Activated CD4-positive, alpha-beta memory T cell treated with anti-CD3 and anti-CD28 coated beads, Interleukin-2, amount 10 ng/mL, durations not matched to agents 7 days and 5 days (primary cell): ENCODE measurements at regions not wholly inside any gene's neighbourhood (a gene's known extent, or its start where the extent isn't known, plus 50 kb on each side); places are given as distances from the start of the nearest gene placed in this dataset.

Experiments
- CTCF ChIA-PET: fragments of 350-600 bp; sonication (Branson Sonifier 250); formaldehyde crosslinking; loops from one replicate; lab custom pipeline; 2021; ENCODE audit warnings: antibody characterized with exemption, inconsistent platforms; lab: Charles Lee
- POLR2A ChIA-PET: fragments of 350-600 bp; sonication (Branson Sonifier 250); formaldehyde crosslinking; loops from one replicate; lab custom pipeline; 2021; ENCODE audit warnings: antibody characterized with exemption; lab: Charles Lee
- DNase-seq: peaks from one replicate; pipeline ENCODE4 v3.0.0-alpha.2; 2020
- H3K27ac Mint-ChIP-seq: one replicate; pipeline ENCODE4 v1.8.0; 2021; ENCODE audit warnings: mild to moderate bottlenecking, mixed read lengths
- H3K27me3 Mint-ChIP-seq: one replicate; pipeline ENCODE4 v1.8.0; 2021; ENCODE audit warnings: mixed read lengths
- H3K36me3 Mint-ChIP-seq: one replicate; pipeline ENCODE4 v1.8.0; 2021; ENCODE audit warnings: low read depth, mixed read lengths
- H3K4me1 Mint-ChIP-seq: one replicate; pipeline ENCODE4 v1.8.0; 2021; ENCODE audit warnings: mixed read lengths
- H3K4me3 Mint-ChIP-seq: one replicate; pipeline ENCODE4 v1.8.0; 2021; ENCODE audit warnings: mild to moderate bottlenecking, mixed read lengths
- H3K9me3 Mint-ChIP-seq: one replicate; pipeline ENCODE4 v1.8.0; 2021; ENCODE audit warnings: mixed read lengths

DNA sequence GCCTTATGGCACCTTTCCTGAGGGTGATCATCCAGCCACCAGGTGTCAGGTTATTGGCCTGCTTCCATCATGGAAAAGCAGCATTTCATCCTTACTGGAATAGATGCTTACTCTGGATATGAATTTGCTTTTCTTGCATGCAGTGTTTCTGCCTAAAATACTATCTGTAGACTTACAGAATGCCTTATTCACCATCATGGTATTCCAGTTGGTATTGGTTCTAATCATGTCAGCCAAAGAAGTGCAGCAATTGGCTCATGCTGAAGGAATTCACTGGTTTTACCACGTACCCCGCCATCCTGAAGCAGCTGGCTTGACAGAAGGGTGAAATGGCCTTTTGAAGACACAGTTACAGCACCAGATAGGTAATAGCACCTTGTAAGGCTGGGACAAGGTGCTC is 194.2 kb downstream of the AASDHPPT start:
- ChIA-PET CTCF (no interaction called here), POLR2A (no interaction called here)
- no peak for DNase-seq
- H3K9me3 Mint-ChIP-seq: peaks cover 2% of the 10 kb centered on the region
- H3K36me3 Mint-ChIP-seq: no peaks in the 10 kb centered on the region
- no peak overlapping the region for H3K4me3 Mint-ChIP-seq
- no peaks in the 10 kb centered on the region for H3K4me1 Mint-ChIP-seq
- H3K27ac Mint-ChIP-seq: no peak overlapping the region
- H3K27me3 Mint-ChIP-seq: no peaks in the 10 kb centered on the region

DNA sequence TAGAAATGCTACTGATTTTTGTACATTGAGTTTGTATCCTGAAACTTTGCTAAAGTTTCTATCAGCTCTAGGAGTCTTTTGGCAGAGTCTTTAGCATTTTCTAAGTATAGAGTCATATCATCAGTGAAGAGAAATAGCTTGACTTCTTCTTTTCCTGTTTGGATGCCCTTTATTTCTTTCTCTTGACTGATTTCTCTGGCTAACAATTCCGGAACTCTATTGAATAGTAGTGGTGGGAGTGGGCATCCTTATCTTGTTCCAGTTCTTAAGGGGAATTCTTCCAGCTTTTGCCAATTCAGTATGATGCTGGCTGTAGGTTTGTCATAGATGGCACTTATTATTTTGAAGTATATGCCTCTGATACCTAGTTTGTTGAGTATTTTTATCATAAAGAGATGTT is 197.7 kb downstream of the AASDHPPT start:
- Mint-ChIP-seq H3K27ac (no peak overlapping the region), H3K4me1 (no peaks in the 10 kb centered on the region), H3K9me3 (peaks cover 2% of the 10 kb centered on the region), H3K36me3 (no peaks in the 10 kb centered on the region), H3K4me3 (no peak overlapping the region), H3K27me3 (no peaks in the 10 kb centered on the region)
- DNase-seq: no peak
- ChIA-PET CTCF (no interaction called here), POLR2A (no interaction called here)

DNA sequence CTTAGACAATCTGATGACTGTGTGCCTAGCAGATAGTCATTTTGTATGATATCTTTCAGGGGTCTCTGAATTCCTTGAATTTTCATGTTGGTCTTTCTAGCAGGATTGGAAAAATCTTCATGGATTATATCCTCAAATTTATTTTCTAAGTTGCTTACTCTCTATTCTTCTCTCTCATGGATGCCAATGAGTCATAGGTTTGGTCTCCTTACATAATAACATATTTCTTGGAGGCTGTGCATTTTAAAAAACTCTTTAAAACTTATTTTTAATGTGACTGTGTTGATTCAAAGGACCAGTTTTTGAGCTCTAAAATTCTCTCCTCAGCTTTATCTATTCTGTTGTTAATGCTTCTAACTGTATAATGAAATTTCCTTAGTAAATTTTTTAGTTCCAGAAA is 198.7 kb downstream of the AASDHPPT start:
- Mint-ChIP-seq H3K4me3 (no peak overlapping the region), H3K4me1 (no peaks in the 10 kb centered on the region), H3K36me3 (no peaks in the 10 kb centered on the region), H3K9me3 (peaks cover 2% of the 10 kb centered on the region), H3K27ac (no peak overlapping the region), H3K27me3 (no peaks in the 10 kb centered on the region)
- ChIA-PET CTCF (no interaction called here), POLR2A (no interaction called here)
- DNase-seq: no peak

DNA sequence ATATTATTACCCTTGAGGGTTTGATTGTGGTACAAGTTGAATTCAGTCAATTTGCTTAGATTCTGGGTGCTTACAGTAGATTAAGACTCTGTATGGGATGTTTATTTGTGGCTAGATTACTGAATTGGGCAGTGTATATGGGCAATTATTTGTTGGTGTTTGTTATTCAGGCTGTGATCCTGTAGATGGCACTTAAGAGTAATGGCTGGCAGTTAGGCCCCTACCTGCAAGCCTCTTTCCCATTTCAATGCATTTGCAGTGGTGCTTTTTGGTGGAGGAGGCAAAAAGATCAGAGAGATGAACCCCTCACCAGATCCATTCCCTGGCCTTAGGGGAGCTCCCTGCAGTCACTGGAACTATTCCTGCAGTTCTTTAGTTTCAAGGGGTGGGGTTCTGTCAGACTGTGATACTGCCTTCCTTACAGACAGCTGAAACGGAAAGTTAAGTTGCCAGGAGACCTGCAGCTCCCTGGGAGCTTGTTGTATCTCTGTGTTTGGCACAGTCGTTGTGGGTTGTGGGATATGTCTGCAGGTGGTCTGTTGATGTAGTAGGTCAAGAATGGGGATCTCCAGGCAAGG is 199.5 kb downstream of the AASDHPPT start:
- Mint-ChIP-seq H3K9me3 (peaks cover 2% of the 10 kb centered on the region), H3K4me3 (no peak overlapping the region), H3K36me3 (no peaks in the 10 kb centered on the region), H3K27ac (no peak overlapping the region), H3K4me1 (no peaks in the 10 kb centered on the region), H3K27me3 (no peaks in the 10 kb centered on the region)
- DNase-seq: no peak
- ChIA-PET CTCF (no interaction called here), POLR2A (no interaction called here)

DNA sequence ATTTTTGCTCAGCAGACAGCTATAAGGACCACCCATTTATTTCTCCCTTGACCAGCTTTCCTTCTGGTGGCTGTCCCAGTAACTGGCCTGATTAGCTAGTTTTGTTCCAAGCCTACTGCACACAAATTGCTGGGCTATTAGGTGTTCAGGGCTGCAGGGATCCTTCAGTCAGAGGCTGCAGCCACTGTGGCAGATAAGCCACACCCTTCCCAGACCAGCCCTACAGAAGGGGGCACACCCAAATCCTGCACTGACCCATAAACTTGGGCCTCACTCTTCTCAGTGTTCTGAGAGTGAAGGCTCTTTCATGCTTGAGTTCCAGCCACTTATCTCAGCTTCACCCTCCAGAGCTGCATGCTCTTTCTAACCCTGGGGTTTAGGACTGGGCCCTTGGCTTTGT is 200.0 kb downstream of the AASDHPPT start:
- Mint-ChIP-seq H3K36me3 (no peaks in the 10 kb centered on the region), H3K4me3 (no peak overlapping the region), H3K27me3 (no peaks in the 10 kb centered on the region), H3K27ac (no peak overlapping the region), H3K4me1 (no peaks in the 10 kb centered on the region), H3K9me3 (peaks cover 2% of the 10 kb centered on the region)
- ChIA-PET POLR2A (no interaction called here), CTCF (no interaction called here)
- no peak for DNase-seq

DNA sequence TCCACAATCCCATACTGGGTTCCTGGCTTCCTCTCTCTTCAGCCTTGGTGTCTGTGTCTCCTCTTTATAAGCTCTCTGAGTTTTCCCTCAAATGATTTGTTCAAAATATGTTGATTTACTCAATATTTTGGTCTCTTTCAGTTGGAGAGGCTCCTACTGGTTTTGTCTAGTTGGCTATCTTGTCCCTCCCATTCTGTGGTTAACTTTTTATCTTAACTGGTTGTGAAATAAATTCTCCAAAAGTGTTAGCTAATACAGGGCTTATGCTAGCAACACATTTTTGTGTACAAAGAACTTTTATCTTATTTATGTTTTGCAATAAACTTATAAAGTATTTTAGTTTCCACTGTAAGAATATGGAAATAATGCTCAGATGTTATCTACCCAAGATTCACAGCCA is 200.9 kb downstream of the AASDHPPT start:
- Mint-ChIP-seq H3K36me3 (no peaks in the 10 kb centered on the region), H3K4me3 (no peak overlapping the region), H3K9me3 (peaks cover under 1% of the 10 kb centered on the region), H3K4me1 (no peaks in the 10 kb centered on the region), H3K27me3 (no peaks in the 10 kb centered on the region), H3K27ac (no peak overlapping the region)
- DNase-seq: no peak
- ChIA-PET CTCF (no interaction called here), POLR2A (no interaction called here)

DNA sequence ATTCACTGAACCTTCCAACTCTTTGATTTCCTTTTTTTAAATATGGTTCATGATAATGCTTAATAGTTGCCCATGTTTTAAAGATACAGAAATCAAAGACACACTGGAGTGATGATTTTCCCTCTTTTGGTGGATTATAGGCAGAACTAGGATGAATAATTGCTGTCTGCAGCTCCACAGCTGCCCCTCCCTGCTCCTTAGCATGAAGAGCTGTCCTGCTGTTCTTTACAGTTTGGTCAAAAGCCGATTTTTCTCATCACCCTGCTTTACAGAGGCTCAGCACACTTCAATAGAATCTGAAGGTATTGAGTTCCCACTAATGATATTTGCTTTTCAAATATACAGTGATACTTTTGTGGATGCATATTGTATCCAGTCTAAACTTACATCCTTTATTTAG is 202.6 kb downstream of the AASDHPPT start:
- no peak overlapping the region for H3K4me3 Mint-ChIP-seq
- H3K9me3 Mint-ChIP-seq: no peaks in the 10 kb centered on the region
- H3K36me3 Mint-ChIP-seq: no peaks in the 10 kb centered on the region
- ChIA-PET CTCF (no interaction called here), POLR2A (no interaction called here)
- H3K4me1 Mint-ChIP-seq: no peaks in the 10 kb centered on the region
- H3K27me3 Mint-ChIP-seq: no peaks in the 10 kb centered on the region
- H3K27ac Mint-ChIP-seq: no peak overlapping the region
- DNase-seq: no peak

DNA sequence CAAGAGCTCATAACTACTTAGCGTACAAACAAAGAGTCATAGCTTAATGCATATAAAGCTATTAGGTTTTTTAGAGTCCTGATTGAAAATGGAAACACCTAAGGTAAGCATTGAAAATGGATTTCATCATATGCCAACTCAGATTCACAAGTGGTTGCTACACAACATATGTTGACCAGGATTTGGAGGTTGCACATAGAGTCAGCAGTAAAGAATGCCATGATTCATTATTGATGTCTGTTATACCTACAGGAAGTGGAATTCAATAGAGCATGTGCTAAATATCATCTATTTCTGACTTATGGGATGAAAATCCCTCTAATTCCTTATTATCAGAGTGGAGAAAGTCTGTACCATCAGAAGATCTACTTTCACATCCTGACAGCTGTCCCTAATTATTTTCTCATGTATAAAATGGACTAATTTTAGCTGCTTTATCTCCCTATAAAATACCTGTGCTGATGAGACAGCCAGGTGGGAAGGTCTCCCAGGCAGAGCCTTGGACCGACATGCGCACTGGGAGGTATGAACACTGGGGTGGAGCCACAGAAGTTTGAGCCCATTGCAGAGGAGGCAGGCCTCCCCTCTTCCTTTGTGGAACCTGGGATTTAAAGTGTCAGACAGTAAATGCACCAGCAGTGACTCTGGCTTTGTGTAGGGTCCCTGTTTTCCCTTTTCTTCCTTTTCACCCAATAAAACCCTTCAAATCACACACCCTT is 204.2 kb downstream of the AASDHPPT start:
- Mint-ChIP-seq H3K36me3 (no peaks in the 10 kb centered on the region), H3K4me3 (no peak overlapping the region), H3K9me3 (no peaks in the 10 kb centered on the region), H3K4me1 (no peaks in the 10 kb centered on the region), H3K27ac (no peak overlapping the region), H3K27me3 (no peaks in the 10 kb centered on the region)
- no peak for DNase-seq
- ChIA-PET POLR2A (no interaction called here), CTCF (no interaction called here)

DNA sequence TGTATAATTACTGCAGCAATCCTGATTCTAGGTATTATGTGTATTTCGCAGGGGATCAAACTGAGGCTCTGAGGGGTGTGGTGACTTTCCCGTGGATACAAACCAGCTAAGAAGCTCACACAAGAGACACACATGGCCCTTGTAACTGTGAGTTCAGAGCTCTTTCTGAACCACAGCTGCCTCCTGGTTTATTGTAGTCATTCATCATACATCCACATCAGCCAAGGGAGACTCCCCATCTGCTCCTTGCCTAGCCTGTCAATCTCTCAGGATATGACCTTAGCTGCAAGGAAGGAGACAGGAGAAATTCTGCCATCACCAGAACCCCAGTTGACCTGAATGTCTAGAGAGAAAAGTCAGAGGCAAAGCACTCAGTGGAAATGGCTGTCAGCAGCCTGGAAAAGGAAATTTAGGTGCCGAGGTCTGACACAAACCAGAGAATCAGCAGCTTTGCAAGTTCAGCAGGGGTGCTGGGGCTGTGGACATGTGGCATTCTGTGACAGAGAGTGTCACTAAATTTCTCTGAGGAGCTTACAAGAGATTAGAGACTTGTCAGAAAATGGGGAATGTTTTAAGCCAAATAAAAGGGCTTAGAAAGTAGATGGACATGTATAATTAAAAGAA is 209.5 kb downstream of the AASDHPPT start:
- H3K27ac Mint-ChIP-seq: no peak overlapping the region
- H3K4me3 Mint-ChIP-seq: no peak overlapping the region
- no peaks in the 10 kb centered on the region for H3K4me1 Mint-ChIP-seq
- H3K9me3 Mint-ChIP-seq: no peaks in the 10 kb centered on the region
- H3K36me3 Mint-ChIP-seq: no peaks in the 10 kb centered on the region
- no peak for DNase-seq
- no peaks in the 10 kb centered on the region for H3K27me3 Mint-ChIP-seq
- CTCF ChIA-PET: no interaction called here
- POLR2A ChIA-PET: no interaction called here

DNA sequence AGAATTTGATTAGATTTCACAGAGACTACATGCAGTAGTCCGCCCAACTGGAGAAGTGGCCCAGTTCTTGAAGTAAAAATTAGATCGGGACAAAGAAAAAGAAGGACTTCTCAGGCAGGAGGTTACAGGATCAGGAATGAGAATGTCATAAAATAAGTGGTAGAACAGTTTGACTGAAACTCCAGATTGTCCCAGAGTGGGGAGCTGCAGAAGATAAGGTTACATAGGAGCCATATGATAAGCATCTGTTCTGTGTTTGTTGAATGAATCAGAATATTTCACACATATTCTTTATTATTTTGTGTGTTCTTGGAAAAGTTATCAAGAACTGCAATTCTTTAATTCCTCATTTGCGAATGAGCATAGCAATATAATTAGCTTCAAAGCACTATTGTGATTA is 210.6 kb downstream of the AASDHPPT start:
- no peaks in the 10 kb centered on the region for H3K27me3 Mint-ChIP-seq
- no peaks in the 10 kb centered on the region for H3K9me3 Mint-ChIP-seq
- no peaks in the 10 kb centered on the region for H3K4me1 Mint-ChIP-seq
- H3K27ac Mint-ChIP-seq: no peak overlapping the region
- no peak for DNase-seq
- H3K4me3 Mint-ChIP-seq: no peak overlapping the region
- CTCF ChIA-PET: no interaction called here
- POLR2A ChIA-PET: no interaction called here
- H3K36me3 Mint-ChIP-seq: no peaks in the 10 kb centered on the region

DNA sequence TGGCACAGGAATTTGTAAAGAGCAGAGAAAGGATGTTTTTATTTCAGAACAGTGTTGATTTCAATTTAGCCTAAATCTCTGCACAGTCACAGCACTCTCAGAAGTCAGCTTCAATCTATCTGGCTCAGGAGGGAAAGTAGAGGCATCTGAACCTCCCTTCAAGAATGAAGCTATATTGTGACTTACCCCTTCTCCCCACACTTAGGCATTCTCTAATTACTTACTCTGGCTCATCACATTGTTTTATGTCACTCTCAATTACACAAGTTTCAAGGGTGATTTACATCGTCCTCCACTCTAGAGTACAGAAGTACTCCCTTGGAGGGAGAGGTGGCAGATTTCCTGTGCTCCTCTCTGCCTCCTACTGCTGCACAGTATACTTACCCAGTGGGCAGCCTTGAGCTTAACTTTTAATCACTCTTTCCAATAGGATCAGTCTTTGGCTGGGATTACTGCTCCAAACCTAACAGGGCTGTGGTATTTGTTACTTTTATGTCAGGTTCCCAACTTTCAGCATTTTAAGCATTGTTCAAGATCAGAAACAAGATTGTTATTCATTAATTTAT is 211.4 kb downstream of the AASDHPPT start:
- Mint-ChIP-seq H3K4me3 (no peak overlapping the region), H3K27ac (no peak overlapping the region), H3K27me3 (no peaks in the 10 kb centered on the region), H3K9me3 (no peaks in the 10 kb centered on the region), H3K4me1 (no peaks in the 10 kb centered on the region), H3K36me3 (no peaks in the 10 kb centered on the region)
- ChIA-PET POLR2A (no interaction called here), CTCF (no interaction called here)
- DNase-seq: no peak

DNA sequence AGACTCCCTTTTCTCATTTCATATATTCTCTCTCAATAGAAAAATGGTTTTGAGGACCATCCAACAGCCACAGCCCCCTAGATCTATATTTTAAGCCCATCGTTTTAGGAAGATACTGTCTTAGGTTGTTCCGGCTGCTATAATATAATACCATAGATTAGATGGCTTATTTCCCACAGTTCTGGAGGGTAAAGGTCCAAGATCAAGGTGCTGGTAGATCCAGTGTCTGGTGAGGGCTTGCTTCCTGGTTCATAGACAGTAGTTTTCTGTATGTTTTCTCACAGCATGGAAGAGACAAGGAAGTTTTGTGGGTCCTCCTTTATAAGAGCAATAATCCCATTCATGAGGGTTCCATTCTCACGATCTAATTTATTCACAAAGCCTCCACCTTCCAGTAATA is 215.1 kb downstream of the AASDHPPT start:
- Mint-ChIP-seq H3K4me3 (no peak overlapping the region), H3K27me3 (no peaks in the 10 kb centered on the region), H3K27ac (no peak overlapping the region), H3K4me1 (no peaks in the 10 kb centered on the region), H3K36me3 (no peaks in the 10 kb centered on the region), H3K9me3 (no peaks in the 10 kb centered on the region)
- CTCF ChIA-PET: no interaction called here
- POLR2A ChIA-PET: no interaction called here
- DNase-seq: no peak

DNA sequence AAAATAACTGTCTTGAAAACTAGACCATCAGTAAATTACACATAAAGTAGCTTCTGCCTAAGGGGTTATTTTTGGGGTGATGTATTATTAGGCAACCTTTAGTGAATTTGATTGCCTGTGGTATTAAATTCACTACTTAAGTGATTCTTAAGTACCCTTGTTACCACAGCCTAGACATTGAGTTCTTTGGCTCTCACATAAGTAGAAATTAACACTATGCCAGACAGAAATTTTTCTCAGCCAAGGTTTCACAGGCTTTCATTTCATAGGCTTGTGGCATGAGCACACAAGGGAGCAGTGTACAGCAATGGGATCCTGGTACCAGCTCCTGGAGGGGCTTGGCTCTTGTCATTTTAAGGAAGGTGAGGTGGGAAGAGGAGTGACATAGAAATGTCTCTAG is 218.5 kb downstream of the AASDHPPT start:
- Mint-ChIP-seq H3K27ac (no peak overlapping the region), H3K9me3 (peaks cover 7% of the 10 kb centered on the region), H3K4me1 (no peaks in the 10 kb centered on the region), H3K27me3 (no peaks in the 10 kb centered on the region), H3K4me3 (no peak overlapping the region), H3K36me3 (no peaks in the 10 kb centered on the region)
- ChIA-PET CTCF (no interaction called here), POLR2A (no interaction called here)
- no peak for DNase-seq
